ENCODE measurements at regions not wholly inside any gene's neighbourhood (a gene's known extent, or its start where the extent isn't known, plus 50 kb on each side); places are given as distances from the start of the nearest gene placed in this dataset.

DNA sequence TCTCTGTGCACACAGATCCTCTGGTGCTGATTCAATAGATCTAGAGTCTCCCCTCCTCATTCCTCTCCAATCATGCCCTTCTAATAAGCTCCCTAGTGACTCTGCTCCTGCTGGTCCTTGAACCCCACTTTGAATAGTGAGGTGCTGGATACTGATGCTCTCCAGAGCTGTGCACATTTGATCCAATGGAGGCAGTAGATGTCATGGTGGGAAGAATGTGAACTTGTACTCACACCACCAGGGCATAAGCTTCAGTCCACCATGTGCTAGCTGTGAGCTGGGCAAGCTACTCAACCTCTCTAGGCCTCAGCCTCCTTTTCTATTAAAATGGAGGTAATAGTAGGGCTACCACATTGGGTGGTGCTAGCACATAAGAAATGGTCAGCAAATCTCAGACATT lies 241.1 kb downstream of the SPATA18 start:
- no peaks in the 10 kb centered on the region for H3K4me1 ChIP-seq (ENCODE audit: control insufficient read depth, extremely low read depth, insufficient read depth, low read length)
- H3K4me2 ChIP-seq (ENCODE audit: insufficient read depth, low read length): no peak overlapping the region
- dilution Hi-C loops (cut with MboI; ENCODE audit: extremely low pct_ligation_motif_present, low sequenced_read_pairs) (no loop called here), intact Hi-C loops (cut with micrococcal nuclease) (no loop called here)
- FAIRE-seq (no peak), DNase-seq (ENCODE audit: low read depth, low spot score) (no peak)
- CTCF ChIA-PET: no interaction called here
- no peak overlapping the region for H2AFZ ChIP-seq (ENCODE audit: low read depth, low read length)
- TF ChIP-seq POLR2A (IDR thresholded peaks at IDR 0.05; ENCODE audit: low read depth, low read length): no peak
- no peak for TF ChIP-seq GATA2 (IDR thresholded peaks at IDR 0.05; ENCODE audit: insufficient read depth, insufficient read length, low read depth, low read length)
- TF ChIP-seq EZH2 (IDR thresholded peaks at IDR 0.05; ENCODE audit: borderline replicate concordance, low read depth, low read length, severe bottlenecking): no peak
- TF ChIP-seq POLR2AphosphoS5 (IDR thresholded peaks at IDR 0.05; ENCODE audit: insufficient read depth, low read depth, low read length): no peak
- no peak for TF ChIP-seq FOS (IDR thresholded peaks at IDR 0.05; ENCODE audit: borderline replicate concordance, insufficient read depth, low read length)
- TF ChIP-seq, protein P1, sequence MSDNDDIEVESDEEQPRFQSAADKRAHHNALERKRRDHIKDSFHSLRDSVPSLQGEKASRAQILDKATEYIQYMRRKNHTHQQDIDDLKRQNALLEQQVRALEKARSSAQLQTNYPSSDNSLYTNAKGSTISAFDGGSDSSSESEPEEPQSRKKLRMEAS (IDR thresholded peaks at IDR 0.05; ENCODE audit: insufficient read depth, insufficient read length): no peak
- no peak for TF ChIP-seq JUN (IDR thresholded peaks at IDR 0.05; ENCODE audit: borderline replicate concordance, insufficient read depth, insufficient read length, low read depth)
- TF ChIP-seq MYC (IDR thresholded peaks at IDR 0.05; ENCODE audit: low read depth, low read length): no peak
- TF ChIP-seq, protein P2, sequence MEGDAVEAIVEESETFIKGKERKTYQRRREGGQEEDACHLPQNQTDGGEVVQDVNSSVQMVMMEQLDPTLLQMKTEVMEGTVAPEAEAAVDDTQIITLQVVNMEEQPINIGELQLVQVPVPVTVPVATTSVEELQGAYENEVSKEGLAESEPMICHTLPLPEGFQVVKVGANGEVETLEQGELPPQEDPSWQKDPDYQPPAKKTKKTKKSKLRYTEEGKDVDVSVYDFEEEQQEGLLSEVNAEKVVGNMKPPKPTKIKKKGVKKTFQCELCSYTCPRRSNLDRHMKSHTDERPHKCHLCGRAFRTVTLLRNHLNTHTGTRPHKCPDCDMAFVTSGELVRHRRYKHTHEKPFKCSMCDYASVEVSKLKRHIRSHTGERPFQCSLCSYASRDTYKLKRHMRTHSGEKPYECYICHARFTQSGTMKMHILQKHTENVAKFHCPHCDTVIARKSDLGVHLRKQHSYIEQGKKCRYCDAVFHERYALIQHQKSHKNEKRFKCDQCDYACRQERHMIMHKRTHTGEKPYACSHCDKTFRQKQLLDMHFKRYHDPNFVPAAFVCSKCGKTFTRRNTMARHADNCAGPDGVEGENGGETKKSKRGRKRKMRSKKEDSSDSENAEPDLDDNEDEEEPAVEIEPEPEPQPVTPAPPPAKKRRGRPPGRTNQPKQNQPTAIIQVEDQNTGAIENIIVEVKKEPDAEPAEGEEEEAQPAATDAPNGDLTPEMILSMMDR (IDR thresholded peaks at IDR 0.05; ENCODE audit: extremely low read depth in 1 of 2, insufficient read depth in 1 of 2, low read depth in 1 of 2, low read length in 2 of 2): no peak
- H3K9me3 ChIP-seq (replicated peaks; ENCODE audit: control insufficient read depth, insufficient read depth, low read length): no peaks in the 10 kb centered on the region
- no peak overlapping the region for H3K4me3 ChIP-seq (replicated peaks in 1 of 3; ENCODE audit: insufficient read depth in 1 of 3, low read depth in 1 of 3, low read length in 3 of 3)
- H4K20me1 ChIP-seq (replicated peaks; ENCODE audit: control insufficient read depth, extremely low read depth, insufficient read depth, low read length): no peaks in the 10 kb centered on the region
- BruUV-seq (replicated peaks): no TSS peak
- H3K36me3 ChIP-seq (ENCODE audit: control insufficient read depth in 2 of 2, extremely low read depth in 1 of 2, insufficient read depth in 2 of 2, low read length in 2 of 2): no peaks in the 10 kb centered on the region
- H3K9ac ChIP-seq (replicated peaks; ENCODE audit: extremely low read depth, insufficient read depth, low read length): no peak overlapping the region
- H3K9me1 ChIP-seq (replicated peaks; ENCODE audit: control insufficient read depth, extremely low read depth, insufficient read depth, low read length): no peaks in the 10 kb centered on the region
- no peaks in the 10 kb centered on the region for H3K27me3 ChIP-seq (ENCODE audit: control insufficient read depth in 2 of 2, insufficient read depth in 2 of 2, low read length in 2 of 2)
- POLR2A ChIA-PET: no interaction called here
- H3K79me2 ChIP-seq (ENCODE audit: control insufficient read depth, insufficient read depth, low read length): no peaks in the 10 kb centered on the region
- no peak overlapping the region for H3K27ac ChIP-seq (ENCODE audit: insufficient read depth, low read depth, low read length)
